Tibial nerve (tissue), 4 donors: ENCODE measurements at regions not wholly inside any gene's neighbourhood (a gene's known extent, or its start where the extent isn't known, plus 50 kb on each side); places are given as distances from the start of the nearest gene placed in this dataset.

Source experiments
- DNase-seq, 2 donors: peaks; one replicate each; pipeline ENCODE4 v3.0.0-alpha.2; 2019; ENCODE audit warnings: low spot score in 2 of 2
- H3K27ac ChIP-seq, 4 donors: fragments of 200-600 bp; sonication (generic) in 3 of 4; one replicate each; pipeline ENCODE4 v1.5.1; 2017 to 2019; ENCODE audit warnings: mild to moderate bottlenecking in 1 of 4
- H3K27me3 ChIP-seq, 2 donors: fragments of 200-600 bp; sonication (generic) in 1 of 2; one replicate each; pipeline versions ENCODE4 v1.5.1 to v1.6.0; 2017 to 2019
- H3K36me3 ChIP-seq, 3 donors: fragments of 200-600 bp; sonication (generic); one replicate each; pipeline ENCODE4 v1.5.1; 2018 to 2019
- H3K4me1 ChIP-seq, 4 donors: fragments of 200-600 bp; sonication (generic) in 3 of 4; one replicate each; pipeline ENCODE4 v1.5.1; 2017 to 2019
- H3K4me3 ChIP-seq, 4 donors: fragments of 200-600 bp; sonication (generic) in 3 of 4; one replicate each; pipeline ENCODE4 v1.5.1; 2017 to 2019; ENCODE audit warnings: mild to moderate bottlenecking in 1 of 4, moderate library complexity in 1 of 4
- H3K9me3 ChIP-seq, 4 donors: fragments of 200-600 bp; sonication (generic) in 3 of 4; one replicate each; pipeline ENCODE4 v1.5.1; 2017 to 2019
- EP300 ChIP-seq, 2 donors: sonication (generic); formaldehyde crosslinking; IDR thresholded peaks; one replicate each; pipeline ENCODE4 v1.6.1; 2017; ENCODE audit warnings: antibody characterized with exemption in 2 of 2, mild to moderate bottlenecking in 1 of 2
- POLR2A ChIP-seq, 2 donors: fragments of 450-650 bp; IDR thresholded peaks; one replicate each; pipeline ENCODE4 v1.6.1; 2017; ENCODE audit warnings: antibody characterized with exemption in 2 of 2, mild to moderate bottlenecking in 2 of 2, moderate library complexity in 2 of 2
- WGBS, 2 donors: methylation state at CpG; one replicate each; pipeline ENCODE4 v1.1.5; 2018; 5-methylcytosine and 5-hydroxymethylcytosine counted together
- TF ChIP-seq, protein P1 (sequence below), 5 experiments: fragments of 200-600 bp in 3 of 5; fragments of 450-650 bp in 2 of 5; sonication (generic) in 3 of 5; IDR thresholded peaks; one replicate each; pipeline ENCODE4 v1.5.1; 2016 to 2019; ENCODE audit warnings: antibody characterized with exemption in 5 of 5, mild to moderate bottlenecking in 3 of 5, moderate library complexity in 2 of 5

GRCh38 chr2:191617575-191617974 is 60.4 kb upstream of the NABP1 start:
- Histone ChIP-seq H3K27ac (peak overlapping the region in 1 of 4 donors; percentile 36), H3K36me3 (no peaks in the 10 kb centered on the region), H3K4me3 (no peak overlapping the region), H3K9me3 (no peaks in the 10 kb centered on the region), H3K27me3 (no peaks in the 10 kb centered on the region), H3K4me1 (peaks cover 0 to 4% (median 0%) of the 10 kb centered on the region in 4 donors)
- TF ChIP-seq EP300 (IDR thresholded peaks at IDR 0.05), result no peak
- no peak for DNase-seq
- WGBS, 2 donors, result 68 to 69% methylated on average over 4 of the region's 4 CpGs

- no peaks in the 10 kb centered on the region for H3K9me3 ChIP-seq
- no peak overlapping the region for H3K4me3 ChIP-seq
- WGBS, 2 donors, result 34 to 63% methylated on average over 3 of the region's 3 CpGs
- TF ChIP-seq EP300 (IDR thresholded peaks at IDR 0.05) (no peak), POLR2A (IDR thresholded peaks at IDR 0.05) (no peak)
- TF ChIP-seq, protein P1, sequence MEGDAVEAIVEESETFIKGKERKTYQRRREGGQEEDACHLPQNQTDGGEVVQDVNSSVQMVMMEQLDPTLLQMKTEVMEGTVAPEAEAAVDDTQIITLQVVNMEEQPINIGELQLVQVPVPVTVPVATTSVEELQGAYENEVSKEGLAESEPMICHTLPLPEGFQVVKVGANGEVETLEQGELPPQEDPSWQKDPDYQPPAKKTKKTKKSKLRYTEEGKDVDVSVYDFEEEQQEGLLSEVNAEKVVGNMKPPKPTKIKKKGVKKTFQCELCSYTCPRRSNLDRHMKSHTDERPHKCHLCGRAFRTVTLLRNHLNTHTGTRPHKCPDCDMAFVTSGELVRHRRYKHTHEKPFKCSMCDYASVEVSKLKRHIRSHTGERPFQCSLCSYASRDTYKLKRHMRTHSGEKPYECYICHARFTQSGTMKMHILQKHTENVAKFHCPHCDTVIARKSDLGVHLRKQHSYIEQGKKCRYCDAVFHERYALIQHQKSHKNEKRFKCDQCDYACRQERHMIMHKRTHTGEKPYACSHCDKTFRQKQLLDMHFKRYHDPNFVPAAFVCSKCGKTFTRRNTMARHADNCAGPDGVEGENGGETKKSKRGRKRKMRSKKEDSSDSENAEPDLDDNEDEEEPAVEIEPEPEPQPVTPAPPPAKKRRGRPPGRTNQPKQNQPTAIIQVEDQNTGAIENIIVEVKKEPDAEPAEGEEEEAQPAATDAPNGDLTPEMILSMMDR (IDR thresholded peaks at IDR 0.05), result no peak
- DNase-seq, result no peak
- H3K27ac ChIP-seq, result peak overlapping the region in 2 of 4 donors; percentile 22 to 36
- peaks cover 0 to 4% (median 0%) of the 10 kb centered on the region in 4 donors for H3K4me1 ChIP-seq
- no peaks in the 10 kb centered on the region for H3K27me3 ChIP-seq
- H3K36me3 ChIP-seq, result no peaks in the 10 kb centered on the region
Measured at GRCh38 chr2:191618046-191618780, 59.7 kb upstream of the NABP1 start.

GRCh38 chr2:191618786-191619185 is 59.1 kb upstream of the NABP1 start:
- Histone ChIP-seq H3K27ac (no peak overlapping the region), H3K27me3 (no peaks in the 10 kb centered on the region), H3K9me3 (no peaks in the 10 kb centered on the region), H3K36me3 (no peaks in the 10 kb centered on the region), H3K4me1 (peaks cover 0 to 4% (median 0%) of the 10 kb centered on the region in 4 donors), H3K4me3 (no peak overlapping the region)
- TF ChIP-seq POLR2A (IDR thresholded peaks at IDR 0.05) (no peak), EP300 (IDR thresholded peaks at IDR 0.05) (no peak)
- TF ChIP-seq, protein P1 (IDR thresholded peaks at IDR 0.05), result no peak
- WGBS, 2 donors, result 70 to 85% methylated on average over 2 of the region's 2 CpGs
- no peak for DNase-seq

- no peaks in the 10 kb centered on the region for H3K9me3 ChIP-seq
- no peak for TF ChIP-seq EP300 (IDR thresholded peaks at IDR 0.05)
- TF ChIP-seq, protein P1 (IDR thresholded peaks at IDR 0.05), result no peak
- no peak for TF ChIP-seq POLR2A (IDR thresholded peaks at IDR 0.05)
- no peaks in the 10 kb centered on the region for H3K36me3 ChIP-seq
- DNase-seq, result no peak
- H3K27ac ChIP-seq, result no peak overlapping the region
- no peak overlapping the region for H3K4me3 ChIP-seq
- no peaks in the 10 kb centered on the region for H3K27me3 ChIP-seq
- H3K4me1 ChIP-seq, result peaks cover 0 to 4% (median 0%) of the 10 kb centered on the region in 4 donors
- WGBS, 2 donors, result 100% methylated on average over 1 of the region's 1 CpG
Measured at GRCh38 chr2:191620144-191620543, 57.8 kb upstream of the NABP1 start.

- Histone ChIP-seq H3K9me3 (no peaks in the 10 kb centered on the region), H3K4me3 (no peak overlapping the region), H3K4me1 (peaks cover 0 to 4% (median 0%) of the 10 kb centered on the region in 4 donors), H3K27ac (no peak overlapping the region), H3K36me3 (no peaks in the 10 kb centered on the region), H3K27me3 (no peaks in the 10 kb centered on the region)
- TF ChIP-seq POLR2A (IDR thresholded peaks at IDR 0.05), result no peak
- no peak for TF ChIP-seq EP300 (IDR thresholded peaks at IDR 0.05)
- TF ChIP-seq, protein P1 (IDR thresholded peaks at IDR 0.05), result no peak
- WGBS, 2 donors, result 82 to 88% methylated on average over 5 of the region's 5 CpGs
- no peak for DNase-seq
Measured at GRCh38 chr2:191622374-191623320, 55.3 kb upstream of the NABP1 start.
